Gastroesophageal sphincter (tissue), 4 donors: ENCODE measurements at regions not wholly inside any gene's neighbourhood (a gene's known extent, or its start where the extent isn't known, plus 50 kb on each side); places are given as distances from the start of the nearest gene placed in this dataset.

Experiments used
- ATAC-seq: fragments of 150-250 bp; one replicate; pipeline ENCODE4 v1.9.1; 2016; ENCODE audit warnings: mild to moderate bottlenecking, moderate library complexity
- H3K27ac ChIP-seq, 4 donors: fragments of 200-600 bp; sonication (generic) in 3 of 4; 1 replicate in 3 of 4; 2 replicates in 1 of 4; pipeline ENCODE4 v1.5.1; 2016 to 2019
- H3K27me3 ChIP-seq: fragments of 200-600 bp; sonication (generic); one replicate; pipeline ENCODE4 v1.5.1; 2019
- H3K36me3 ChIP-seq, 2 donors: fragments of 200-600 bp; sonication (generic); one replicate each; pipeline ENCODE4 v1.5.1; 2019; ENCODE audit warnings: control low read depth in 1 of 2
- H3K4me1 ChIP-seq, 3 donors: fragments of 200-600 bp; sonication (generic); 1 replicate in 2 of 3; 2 replicates in 1 of 3; pipeline ENCODE4 v1.5.1; 2016 to 2019; ENCODE audit warnings: control low read depth in 2 of 3
- H3K4me3 ChIP-seq, 2 donors: fragments of 200-600 bp; sonication (generic); one replicate each; pipeline ENCODE4 v1.5.1; 2019; ENCODE audit warnings: mild to moderate bottlenecking in 1 of 2, moderate library complexity in 1 of 2
- H3K9me3 ChIP-seq, 3 donors: fragments of 200-600 bp; sonication (generic); one replicate each; pipeline ENCODE4 v1.5.1; 2017 to 2019; ENCODE audit warnings: control low read depth in 2 of 3
- CTCF ChIP-seq, 4 experiments: fragments of 200-600 bp in 2 of 4; fragments of 450-650 bp in 2 of 4; sonication (generic) in 1 of 4; IDR thresholded peaks; one replicate each; pipeline ENCODE4 v1.5.1; 2017 to 2019; ENCODE audit warnings: antibody characterized with exemption in 4 of 4, mild to moderate bottlenecking in 2 of 4, moderate library complexity in 2 of 4
- EP300 ChIP-seq: sonication (generic); formaldehyde crosslinking; IDR thresholded peaks from one replicate; pipeline ENCODE4 v1.6.1; 2017; ENCODE audit warnings: antibody characterized with exemption, mild to moderate bottlenecking
- POLR2A ChIP-seq, 2 donors: fragments of 450-650 bp; IDR thresholded peaks; one replicate each; pipeline ENCODE4 v1.6.1; 2017; ENCODE audit warnings: antibody characterized with exemption in 2 of 2, mild to moderate bottlenecking in 2 of 2, moderate library complexity in 1 of 2
- POLR2AphosphoS5 ChIP-seq: sonication (generic); formaldehyde crosslinking; IDR thresholded peaks from one replicate; pipeline ENCODE4 v1.6.1; 2017; ENCODE audit warnings: antibody characterized with exemption
- WGBS, 2 donors: methylation state at CpG; one replicate each; pipeline ENCODE4 v1.1.5; 2018; ENCODE audit warnings: low coverage in 1 of 2; 5-methylcytosine and 5-hydroxymethylcytosine counted together

- Histone ChIP-seq H3K9me3 (no peaks in the 10 kb centered on the region), H3K27ac (no peak overlapping the region), H3K4me1 (no peaks in the 10 kb centered on the region), H3K36me3 (no peaks in the 10 kb centered on the region), H3K27me3 (no peaks in the 10 kb centered on the region), H3K4me3 (no peak overlapping the region)
- no peak for ATAC-seq
- 52 to 67% methylated on average over 1 of the region's 1 CpG for WGBS, 2 donors
- TF ChIP-seq EP300 = no peak
- no peak for TF ChIP-seq POLR2A (IDR thresholded peaks at IDR 0.05)
- TF ChIP-seq POLR2AphosphoS5 = no peak
- no peak for TF ChIP-seq CTCF (IDR thresholded peaks at IDR 0.05)
These were observed 318.5 kb downstream of the KCNC2 start for GRCh38 chr12:74891083-74891668.

DNA sequence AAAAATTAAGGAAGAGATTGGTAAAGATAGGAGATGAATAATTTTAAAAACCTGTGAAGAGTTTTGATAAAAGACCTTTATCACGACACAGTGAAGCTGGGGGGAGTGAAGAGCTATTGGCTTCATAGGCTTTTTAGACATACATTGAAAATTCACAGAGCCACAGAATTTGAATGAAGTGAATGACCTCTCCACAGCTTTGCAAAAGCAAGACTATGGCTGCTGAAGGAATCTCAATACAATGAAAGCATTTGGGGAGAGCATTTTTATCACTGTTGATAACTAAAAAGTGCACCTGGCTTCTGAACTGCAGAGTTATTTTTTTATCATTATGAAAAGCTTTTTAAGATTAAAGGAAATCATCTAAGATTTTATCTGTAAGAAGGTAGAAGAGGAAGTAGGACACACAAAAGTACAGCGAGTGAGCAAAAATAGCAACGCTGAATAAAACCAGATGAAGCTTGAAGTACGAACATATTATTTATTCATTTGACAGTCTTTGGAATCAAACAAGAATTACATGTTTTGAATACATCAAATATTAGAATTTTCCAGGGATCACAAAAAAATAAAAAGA, 317.5 kb downstream of the KCNC2 start:
- H3K36me3 ChIP-seq = no peaks in the 10 kb centered on the region
- H3K27ac ChIP-seq = no peak overlapping the region
- TF ChIP-seq CTCF (IDR thresholded peaks at IDR 0.05) (no peak), POLR2A (IDR thresholded peaks at IDR 0.05) (no peak), EP300 (no peak)
- H3K27me3 ChIP-seq = no peaks in the 10 kb centered on the region
- WGBS, 2 donors = 63 to 71% methylated on average over 4 of the region's 4 CpGs
- H3K4me1 ChIP-seq = no peaks in the 10 kb centered on the region
- no peak for ATAC-seq
- H3K9me3 ChIP-seq = no peaks in the 10 kb centered on the region
- no peak overlapping the region for H3K4me3 ChIP-seq

DNA sequence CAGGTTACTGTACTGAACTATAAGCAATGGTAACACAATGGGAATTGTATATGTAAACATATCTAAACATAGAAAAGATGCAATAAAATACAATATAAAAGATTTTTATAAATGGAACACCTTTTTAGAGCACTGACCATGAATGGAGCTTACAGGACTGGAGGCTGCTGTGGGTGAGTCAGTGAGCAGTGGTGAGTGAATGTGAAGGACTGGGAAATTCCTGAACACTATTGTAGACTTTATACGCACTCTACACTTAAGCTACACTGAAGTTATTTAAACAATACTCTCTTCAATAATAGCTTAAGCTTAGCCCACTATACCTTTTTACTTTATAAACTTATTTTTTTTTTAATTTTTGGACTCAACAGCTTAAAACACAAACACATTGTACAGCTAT, 313.5 kb downstream of the KCNC2 start:
- H3K4me3 ChIP-seq = no peak overlapping the region
- 58 to 77% methylated on average over 1 of the region's 1 CpG for WGBS, 2 donors

DNA sequence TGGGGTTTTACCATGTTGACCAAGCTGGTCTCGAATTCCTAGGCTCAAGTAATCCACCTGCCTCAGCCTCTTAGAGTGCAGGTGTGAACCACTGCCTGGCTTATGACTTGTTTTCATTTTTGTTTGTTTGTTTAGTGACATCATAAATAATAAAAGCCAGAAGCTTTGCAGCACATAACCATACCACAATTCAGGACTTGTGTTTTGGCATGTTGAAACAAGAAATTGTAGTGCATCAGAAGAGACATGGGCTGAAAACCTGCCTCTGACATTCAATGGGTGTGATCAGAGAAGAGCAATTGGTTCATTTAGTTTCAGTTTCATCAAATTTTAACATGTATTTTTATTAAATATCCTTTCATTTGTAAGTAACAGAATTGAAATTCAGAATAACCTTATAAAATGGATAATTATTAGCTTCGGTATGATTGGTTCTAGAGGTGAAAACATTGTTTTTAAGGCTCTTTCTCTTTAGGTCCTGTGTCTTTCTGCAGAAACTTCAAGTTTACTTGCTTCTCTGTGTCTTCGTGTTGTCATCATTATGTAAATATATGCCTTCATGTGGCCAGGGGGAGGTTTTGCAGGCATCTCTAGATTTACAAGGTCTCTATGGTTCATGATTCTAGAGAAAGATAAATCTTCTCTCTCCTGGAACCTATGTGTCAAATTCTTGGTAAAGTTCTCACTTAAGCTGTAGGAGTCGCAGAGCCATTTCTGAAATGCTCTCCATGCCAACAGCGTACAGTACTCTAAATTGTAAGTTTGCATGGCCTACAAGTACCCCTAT, 312.0 kb downstream of the KCNC2 start:
- Histone ChIP-seq H3K4me3 (no peak overlapping the region), H3K27ac (no peak overlapping the region), H3K36me3 (no peaks in the 10 kb centered on the region), H3K9me3 (no peaks in the 10 kb centered on the region), H3K27me3 (no peaks in the 10 kb centered on the region), H3K4me1 (no peaks in the 10 kb centered on the region)
- TF ChIP-seq CTCF (IDR thresholded peaks at IDR 0.05) = no peak
- TF ChIP-seq POLR2A (IDR thresholded peaks at IDR 0.05) = no peak
- TF ChIP-seq POLR2AphosphoS5 = no peak
- no peak for TF ChIP-seq EP300
- ATAC-seq = no peak
- 75 to 85% methylated on average over 4 of the region's 5 CpGs for WGBS, 2 donors

More for the DNA sequence above, 313.5 kb downstream of the KCNC2 start:
- Histone ChIP-seq H3K9me3 (no peaks in the 10 kb centered on the region), H3K27me3 (no peaks in the 10 kb centered on the region), H3K4me1 (no peaks in the 10 kb centered on the region), H3K36me3 (no peaks in the 10 kb centered on the region), H3K27ac (no peak overlapping the region)
- no peak for ATAC-seq
- TF ChIP-seq EP300 (no peak), POLR2AphosphoS5 (no peak), POLR2A (IDR thresholded peaks at IDR 0.05) (no peak), CTCF (IDR thresholded peaks at IDR 0.05) (no peak)
